GM12891 (cell line): ENCODE measurements at regions not wholly inside any gene's neighbourhood (a gene's known extent, or its start where the extent isn't known, plus 50 kb on each side); places are given as distances from the start of the nearest gene placed in this dataset.

Experiments used
- DNase-seq: peaks from one replicate; pipeline ENCODE4 v3.0.0; 2011; ENCODE audit warnings: low spot score; ENCODE audit not compliant: insufficient read length
- FAIRE-seq: peaks from 2 replicates; lab custom pipeline; 2011; peaks lifted over from hg19 to GRCh38; lab: Jason Lieb, UNC
- PAX5 ChIP-seq: IDR thresholded peaks from 2 replicates; pipeline ENCODE4 v1.6.1; 2011; ENCODE audit warnings: low read length, moderate library complexity, mild to moderate bottlenecking; ENCODE audit not compliant: insufficient read depth, severe bottlenecking
- POLR2A ChIP-seq: IDR thresholded peaks from 2 replicates; pipeline ENCODE4 v1.6.1; 2011; ENCODE audit warnings: low read depth, low read length, control low read depth
- POLR2AphosphoS5 ChIP-seq: IDR thresholded peaks from 2 replicates; pipeline ENCODE4 v1.6.1; 2011; ENCODE audit warnings: low read depth, low read length, control low read depth
- POU2F2 ChIP-seq: IDR thresholded peaks from 2 replicates; pipeline ENCODE4 v1.6.1; 2011; ENCODE audit warnings: low read depth, mild to moderate bottlenecking, control low read depth, low read length, moderate library complexity
- SPI1 ChIP-seq: IDR thresholded peaks from 2 replicates; pipeline ENCODE4 v1.6.1; 2011; ENCODE audit warnings: low read depth, low read length, control low read depth
- TAF1 ChIP-seq: IDR thresholded peaks from 2 replicates; pipeline ENCODE4 v1.6.1; 2011; ENCODE audit warnings: low read depth, low read length, control low read depth

DNA sequence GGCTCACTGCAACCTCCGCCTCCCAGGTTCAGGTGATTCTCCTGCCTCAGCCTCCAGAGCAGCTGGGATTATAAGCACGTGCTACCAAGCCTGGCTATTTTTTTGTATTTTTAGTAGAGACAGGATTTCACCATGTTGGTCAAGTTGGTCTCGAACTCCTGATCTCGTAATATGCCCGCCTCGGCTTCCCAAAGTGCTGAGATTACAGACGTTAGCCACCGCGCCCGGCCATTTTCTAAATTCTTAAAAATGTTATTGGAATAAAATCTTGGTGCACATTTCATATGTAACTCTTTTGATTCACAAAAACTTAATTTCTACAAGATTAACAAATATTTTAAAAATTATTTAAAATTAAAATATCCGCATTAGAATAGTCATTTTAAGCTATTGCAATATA, 1480.3 kb upstream of the SPRY2 start:
- DNase-seq (no peak), FAIRE-seq (no peak)
- TF ChIP-seq SPI1 = no peak
- no peak for TF ChIP-seq POLR2AphosphoS5
- no peak for TF ChIP-seq POLR2A
- TF ChIP-seq TAF1 = no peak
- no peak for TF ChIP-seq PAX5
- TF ChIP-seq POU2F2 = no peak

- FAIRE-seq (no peak), DNase-seq (no peak)
- TF ChIP-seq POU2F2 (no peak), SPI1 (no peak), TAF1 (no peak), POLR2A (no peak), POLR2AphosphoS5 (no peak), PAX5 (no peak)
Measured at GRCh38 chr13:81800433-81800832, 1459.5 kb upstream of the SPRY2 start.

- no peak for FAIRE-seq
Measured at GRCh38 chr13:81795710-81796109, 1454.8 kb upstream of the SPRY2 start.

GRCh38 chr13:81791641-81792040, 1450.7 kb upstream of the SPRY2 start:
- no peak for DNase-seq
- TF ChIP-seq POLR2AphosphoS5 (no peak), POLR2A (no peak), POU2F2 (no peak), PAX5 (no peak), SPI1 (no peak), TAF1 (no peak)
- no peak for FAIRE-seq

More at GRCh38 chr13:81795710-81796109, 1454.8 kb upstream of the SPRY2 start:
- no peak for DNase-seq
- no peak for TF ChIP-seq SPI1
- no peak for TF ChIP-seq POU2F2
- no peak for TF ChIP-seq POLR2AphosphoS5
- TF ChIP-seq PAX5 = no peak
- no peak for TF ChIP-seq TAF1
- TF ChIP-seq POLR2A = no peak

GRCh38 chr13:81781471-81781870, 1440.5 kb upstream of the SPRY2 start:
- DNase-seq (no peak), FAIRE-seq (no peak)
- TF ChIP-seq PAX5 = no peak
- no peak for TF ChIP-seq TAF1
- TF ChIP-seq POLR2AphosphoS5 = no peak
- TF ChIP-seq POLR2A = no peak
- TF ChIP-seq POU2F2 = no peak
- no peak for TF ChIP-seq SPI1

DNA sequence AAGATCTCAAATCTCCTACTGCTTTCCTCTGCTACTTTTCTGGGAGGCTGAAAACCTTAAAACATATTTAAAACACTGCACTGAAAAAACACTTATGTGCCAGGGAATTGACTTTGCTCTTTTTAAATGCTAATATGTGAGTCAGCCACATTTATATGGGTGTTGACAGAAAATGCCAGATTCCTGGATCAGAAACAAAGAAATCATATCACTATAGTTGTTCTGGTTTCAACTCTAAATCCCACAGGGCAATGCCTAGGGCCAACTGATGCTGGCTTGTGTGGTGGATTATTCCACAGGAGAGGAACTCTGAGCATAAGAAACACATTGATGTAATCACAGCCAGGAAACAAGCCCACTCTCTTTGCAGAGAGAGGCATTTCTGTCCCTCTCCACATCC, 1439.0 kb upstream of the SPRY2 start:
- no peak for FAIRE-seq
- TF ChIP-seq POLR2AphosphoS5 (no peak), POU2F2 (no peak), POLR2A (no peak), TAF1 (no peak), PAX5 (no peak), SPI1 (no peak)
- no peak for DNase-seq

GRCh38 chr13:81778350-81778749, 1437.4 kb upstream of the SPRY2 start:
- DNase-seq (no peak), FAIRE-seq (no peak)
- TF ChIP-seq POU2F2 = no peak
- no peak for TF ChIP-seq SPI1
- TF ChIP-seq TAF1 = no peak
- TF ChIP-seq PAX5 = no peak
- TF ChIP-seq POLR2AphosphoS5 = no peak
- no peak for TF ChIP-seq POLR2A

GRCh38 chr13:81773263-81773662, 1432.3 kb upstream of the SPRY2 start:
- TF ChIP-seq POLR2AphosphoS5 = no peak
- TF ChIP-seq POU2F2 = no peak
- no peak for TF ChIP-seq SPI1
- no peak for TF ChIP-seq PAX5
- TF ChIP-seq TAF1 = no peak
- TF ChIP-seq POLR2A = no peak
- FAIRE-seq (no peak), DNase-seq (no peak)

GRCh38 chr13:81771951-81772350, 1431.0 kb upstream of the SPRY2 start:
- DNase-seq (no peak), FAIRE-seq (no peak)
- no peak for TF ChIP-seq TAF1
- no peak for TF ChIP-seq POLR2A
- TF ChIP-seq POLR2AphosphoS5 = no peak
- no peak for TF ChIP-seq POU2F2
- no peak for TF ChIP-seq SPI1
- TF ChIP-seq PAX5 = no peak

DNA sequence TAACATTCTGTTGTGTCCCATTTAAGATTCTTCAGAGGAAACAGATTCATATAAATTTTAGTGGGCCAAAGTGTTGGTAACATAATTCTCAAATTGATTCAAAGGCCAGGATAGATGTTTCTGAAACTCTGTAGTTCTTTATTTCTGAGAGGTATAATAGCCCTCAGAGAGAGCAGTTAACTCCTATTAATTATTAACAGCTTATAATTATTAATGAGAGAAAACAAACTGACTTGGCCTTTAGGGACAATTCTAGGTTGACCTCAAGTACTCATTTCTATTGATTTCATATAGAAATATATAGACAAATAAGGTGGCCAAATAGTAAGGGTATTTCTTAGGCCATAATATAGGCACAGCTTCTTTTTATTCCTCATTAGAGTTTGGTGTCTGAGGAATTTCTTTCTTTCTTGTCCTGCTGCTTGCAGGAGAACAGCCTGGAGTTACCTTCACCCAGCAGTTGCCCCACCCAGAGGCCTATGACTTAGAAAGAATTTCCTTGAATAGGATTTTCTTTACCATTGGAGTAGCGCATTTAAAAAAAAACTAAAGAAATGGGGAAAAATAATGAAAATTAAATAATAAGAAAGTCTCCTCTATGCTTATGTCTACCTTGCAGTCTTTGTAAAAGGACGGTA, 1430.1 kb upstream of the SPRY2 start:
- no peak for DNase-seq
- no peak for FAIRE-seq
- TF ChIP-seq POU2F2 (no peak), TAF1 (no peak), PAX5 (no peak), SPI1 (no peak), POLR2A (no peak), POLR2AphosphoS5 (no peak)
